SK-N-SH (cell line): ENCODE measurements at regions not wholly inside any gene's neighbourhood (a gene's known extent, or its start where the extent isn't known, plus 50 kb on each side); places are given as distances from the start of the nearest gene placed in this dataset.

Experiments
- CTCF ChIA-PET: fragments of 300-600, 350-600 bp; formaldehyde crosslinking; extraction: SDS; loops from one replicate; lab custom pipeline; 2021; lab: Yijun Ruan, JAX
- POLR2A ChIA-PET: fragments of 350-600 bp; sonication (Branson Sonifier 250); formaldehyde crosslinking; extraction: SDS; loops from one replicate; lab custom pipeline; 2020; ENCODE audit warnings: antibody characterized with exemption, inconsistent platforms; lab: Yijun Ruan, JAX
- DNase-seq: peaks from one replicate; pipeline ENCODE4 v3.0.0; 2012
- H2AFZ ChIP-seq: fragments of 200-600 bp; sonication (generic); 2 replicates; pipeline ENCODE4 v1.8.1; 2016; ENCODE audit warnings: antibody characterized with exemption, mild to moderate bottlenecking, low read depth
- H3F3A ChIP-seq: fragments of 200-600 bp; sonication (generic); replicated peaks from 2 replicates; pipeline ENCODE3; 2016; ENCODE audit warnings: antibody characterized with exemption, mild to moderate bottlenecking; ENCODE audit not compliant: insufficient read depth
- H3K27ac ChIP-seq, 2 experiments: fragments of 200-500 bp in 1 of 2; fragments of 200-600 bp in 1 of 2; sonication (Bioruptor generic) in 1 of 2; sonication (generic), shearing (Covaris generic) in 1 of 2; 2 replicates each; pipeline versions ENCODE4 v1.5.1 to v1.6.1; 2014 to 2016; ENCODE audit warnings: low read depth in 2 of 2, inconsistent platforms in 1 of 2, low read length in 1 of 2, mild to moderate bottlenecking in 1 of 2, mixed read lengths in 1 of 2
- H3K27me3 ChIP-seq: fragments of 200-600 bp; sonication (generic), shearing (Covaris generic); 2 replicates; pipeline ENCODE4 v1.6.1; 2016; ENCODE audit warnings: mixed run types; ENCODE audit not compliant: insufficient read depth
- H3K36me3 ChIP-seq, 2 experiments: fragments of 200-500 bp in 1 of 2; fragments of 200-600 bp in 1 of 2; sonication (Bioruptor generic) in 1 of 2; sonication (generic) in 1 of 2; replicated peaks in 1 of 2; 2 replicates each; pipeline versions ENCODE3 to v1.5.1; 2014 to 2016; ENCODE audit warnings: low read length in 1 of 2, mild to moderate bottlenecking in 1 of 2; ENCODE audit not compliant: insufficient read depth in 2 of 2, control insufficient read depth in 1 of 2
- H3K4me1 ChIP-seq, 2 experiments: fragments of 200-500 bp in 1 of 2; fragments of 200-600 bp in 1 of 2; sonication (Bioruptor generic) in 1 of 2; sonication (generic), shearing (Covaris generic) in 1 of 2; 2 replicates each; pipeline versions ENCODE4 v1.5.1 to v1.6.1; 2014 to 2016; ENCODE audit warnings: low read depth in 1 of 2, low read length in 1 of 2, mixed run types in 1 of 2; ENCODE audit not compliant: insufficient read depth in 2 of 2, control insufficient read depth in 1 of 2
- H3K4me2 ChIP-seq: fragments of 200-600 bp; sonication (generic), shearing (Covaris generic); 2 replicates; pipeline ENCODE4 v1.6.1; 2017; ENCODE audit warnings: mixed run types
- H3K4me3 ChIP-seq, 2 experiments: fragments of 200-500 bp in 1 of 2; fragments of 200-600 bp in 1 of 2; sonication (Bioruptor generic) in 1 of 2; sonication (generic), shearing (Covaris generic) in 1 of 2; 2 replicates each; pipeline versions ENCODE4 v1.5.1 to v1.8.1; 2014 to 2016; ENCODE audit warnings: low read depth in 2 of 2, inconsistent platforms in 1 of 2, low read length in 1 of 2, mild to moderate bottlenecking in 1 of 2, mixed read lengths in 1 of 2, moderate library complexity in 1 of 2
- H3K79me2 ChIP-seq: fragments of 200-600 bp; sonication (generic); 2 replicates; pipeline ENCODE4 v1.8.1; 2017; ENCODE audit warnings: mild to moderate bottlenecking; ENCODE audit not compliant: insufficient read depth
- H3K9ac ChIP-seq: fragments of 200-600 bp; sonication (generic); 2 replicates; pipeline ENCODE4 v1.6.1; 2017; ENCODE audit warnings: mixed run types
- H3K9me2 ChIP-seq: fragments of 200-600 bp; sonication (generic); 2 replicates; pipeline ENCODE4 v1.6.1; 2017; ENCODE audit warnings: mixed run types
- H3K9me3 ChIP-seq: fragments of 200-600 bp; sonication (generic); 2 replicates; pipeline ENCODE4 v1.6.1; 2017; ENCODE audit warnings: mixed run types, mild to moderate bottlenecking, moderate library complexity
- H4K20me1 ChIP-seq: fragments of 200-600 bp; sonication (generic); 2 replicates; pipeline ENCODE4 v1.6.1; 2017; ENCODE audit warnings: mild to moderate bottlenecking, mixed run types; ENCODE audit not compliant: insufficient read depth
- ELF1 ChIP-seq: IDR thresholded peaks from 2 replicates; pipeline ENCODE4 v1.4.0; 2012
- EZH2phosphoT487 ChIP-seq: fragments of 200-600 bp; sonication (generic); IDR thresholded peaks from 2 replicates; pipeline ENCODE4 v1.6.1; 2017; ENCODE audit warnings: low read depth, mixed run types, mild to moderate bottlenecking, antibody characterized with exemption, moderate library complexity, borderline replicate concordance
- FOSL2 ChIP-seq: IDR thresholded peaks from 2 replicates; pipeline ENCODE4 v1.4.0; 2012; ENCODE audit warnings: low read depth, mild to moderate bottlenecking, moderate library complexity, borderline replicate concordance
- FOXJ3 ChIP-seq: sonication (generic); formaldehyde crosslinking; IDR thresholded peaks from 2 replicates; pipeline ENCODE4 v1.5.1; 2020; ENCODE audit warnings: mild to moderate bottlenecking, missing genetic modification reagents
- IRF3 ChIP-seq: fragments of 150-350 bp; IDR thresholded peaks from 2 replicates; pipeline ENCODE4 v1.6.1; 2016; ENCODE audit warnings: mild to moderate bottlenecking, low read depth, low read length
- MAX ChIP-seq: IDR thresholded peaks from 2 replicates; pipeline ENCODE4 v1.4.0; 2012; ENCODE audit warnings: low read depth
- MEF2A ChIP-seq: IDR thresholded peaks from 2 replicates; pipeline ENCODE4 v1.4.0; 2012; ENCODE audit warnings: low read depth, borderline replicate concordance
- NFIC ChIP-seq: IDR thresholded peaks from 2 replicates; pipeline ENCODE4 v1.4.0; 2012; ENCODE audit warnings: borderline replicate concordance
- NRF1 ChIP-seq: IDR thresholded peaks from 2 replicates; pipeline ENCODE4 v1.6.1; 2012; ENCODE audit warnings: low read depth, mild to moderate bottlenecking, low read length
- POLR2AphosphoS5 ChIP-seq: IDR thresholded peaks from 2 replicates; pipeline ENCODE4 v1.6.1; 2012; ENCODE audit warnings: low read depth, low read length
- RAD21 ChIP-seq: IDR thresholded peaks from 2 replicates; pipeline ENCODE4 v1.6.1; 2012; ENCODE audit warnings: mild to moderate bottlenecking, low read length
- RCOR1 ChIP-seq: fragments of 150-350 bp; IDR thresholded peaks from 2 replicates; pipeline ENCODE4 v1.6.1; 2017; ENCODE audit warnings: antibody characterized with exemption, low read length
- REST ChIP-seq: IDR thresholded peaks from 2 replicates; pipeline ENCODE4 v1.6.1; 2012; ENCODE audit warnings: mild to moderate bottlenecking, low read depth, low read length, moderate library complexity
- RFX5 ChIP-seq: IDR thresholded peaks from 2 replicates; pipeline ENCODE4 v1.6.1; 2012; ENCODE audit warnings: mild to moderate bottlenecking, improper control_type of control experiment, low read length
- SMC3 ChIP-seq: IDR thresholded peaks from 2 replicates; pipeline ENCODE4 v1.6.1; 2012; ENCODE audit warnings: low read depth, low read length, improper control_type of control experiment
- TAF1 ChIP-seq: IDR thresholded peaks from 2 replicates; pipeline ENCODE4 v1.6.1; 2012; ENCODE audit warnings: low read depth, mild to moderate bottlenecking, low read length, moderate library complexity, borderline replicate concordance
- USF1 ChIP-seq: IDR thresholded peaks from 2 replicates; pipeline ENCODE4 v1.4.0; 2012; ENCODE audit warnings: low read depth, borderline replicate concordance
- YY1 ChIP-seq: IDR thresholded peaks from 2 replicates; pipeline ENCODE4 v1.4.0; 2012; ENCODE audit warnings: low read depth, mild to moderate bottlenecking
- ZBTB33 ChIP-seq: IDR thresholded peaks from 2 replicates; pipeline ENCODE4 v1.4.0; 2012; ENCODE audit warnings: low read depth, borderline replicate concordance
- WGBS: methylation state at CpG from one replicate; pipeline ENCODE4 v1.1.6; 2017; ENCODE audit warnings: low lambda C conversion rate; 5-methylcytosine and 5-hydroxymethylcytosine counted together

- DNase-seq = no peak
- Histone ChIP-seq H2AFZ (no peak overlapping the region), H3K36me3 (no peaks in the 10 kb centered on the region), H3K79me2 (no peaks in the 10 kb centered on the region), H3K4me3 (no peak overlapping the region), H3K9me2 (no peaks in the 10 kb centered on the region), H4K20me1 (no peaks in the 10 kb centered on the region), H3K27me3 (no peaks in the 10 kb centered on the region), H3K9ac (no peak overlapping the region), H3K4me2 (no peak overlapping the region), H3K27ac (no peak overlapping the region), H3F3A (peaks cover 5% of the 10 kb centered on the region), H3K4me1 (peaks cover 0 to 6% of the 10 kb centered on the region in 2 experiments; a peak in 2 of 4 replicates), H3K9me3 (no peaks in the 10 kb centered on the region)
- TF ChIP-seq RCOR1 (no peak), ZBTB33 (no peak), ELF1 (no peak), IRF3 (no peak), MAX (no peak), FOXJ3 (no peak), FOSL2 (no peak), POLR2AphosphoS5 (no peak), EZH2phosphoT487 (no peak), REST (no peak), USF1 (no peak), TAF1 (no peak), RFX5 (no peak), MEF2A (no peak), YY1 (no peak), RAD21 (no peak), NRF1 (no peak), NFIC (no peak), SMC3 (no peak)
- CTCF ChIA-PET = no interaction called here
- WGBS = 48% methylated on average over 3 of the region's 3 CpGs
- POLR2A ChIA-PET = no interaction called here
Observed at GRCh38 chr1:173360487-173361063, 116.6 kb upstream of the PRDX6 start.
